CD14-positive monocyte (primary cell): ENCODE measurements at regions not wholly inside any gene's neighbourhood (a gene's known extent, or its start where the extent isn't known, plus 50 kb on each side); places are given as distances from the start of the nearest gene placed in this dataset.

Experiments used
- DNase-seq, 3 donors: peaks; one replicate each; pipeline ENCODE4 v3.0.0-alpha.2; 2011 to 2022
- H2AFZ ChIP-seq: 2 replicates; pipeline ENCODE4 v1.6.0; 2012; ENCODE audit warnings: mild to moderate bottlenecking, low read depth, low read length, inconsistent platforms; ENCODE audit not compliant: insufficient read depth, poor library complexity, severe bottlenecking
- H3K27ac ChIP-seq, 2 donors: 1 replicate in 1 of 2; 2 replicates in 1 of 2; pipeline ENCODE4 v1.5.1; 2012 to 2013; ENCODE audit warnings: low read length in 2 of 2, control low read depth in 1 of 2, inconsistent platforms in 1 of 2, low read depth in 1 of 2, mild to moderate bottlenecking in 1 of 2
- H3K27me3 ChIP-seq, 2 donors: one replicate each; pipeline versions ENCODE4 v1.6.0 to v1.6.1; 2011 to 2013; ENCODE audit warnings: low read length in 2 of 2; ENCODE audit not compliant: control insufficient read depth in 2 of 2, insufficient read depth in 2 of 2
- H3K36me3 ChIP-seq, 2 donors: replicated peaks in 1 of 2; 1 replicate in 1 of 2; 2 replicates in 1 of 2; pipeline versions ENCODE4 v1.5.1 to v1.6.1; 2012 to 2013; ENCODE audit warnings: low read length in 2 of 2, control low read depth in 1 of 2, inconsistent platforms in 1 of 2, mild to moderate bottlenecking in 1 of 2; ENCODE audit not compliant: insufficient read depth in 2 of 2, control insufficient read depth in 1 of 2
- H3K4me1 ChIP-seq, 2 donors: 1 replicate in 1 of 2; 2 replicates in 1 of 2; pipeline versions ENCODE4 v1.5.1 to v1.6.1; 2012 to 2013; ENCODE audit warnings: low read length in 2 of 2, control low read depth in 1 of 2, inconsistent platforms in 1 of 2, mild to moderate bottlenecking in 1 of 2, moderate library complexity in 1 of 2; ENCODE audit not compliant: insufficient read depth in 2 of 2, control insufficient read depth in 1 of 2
- H3K4me2 ChIP-seq: replicated peaks from 2 replicates; pipeline ENCODE3; 2012; ENCODE audit warnings: low read length, moderate library complexity, mild to moderate bottlenecking; ENCODE audit not compliant: poor library complexity, severe bottlenecking; ENCODE audit errors: extremely low read depth
- H3K4me3 ChIP-seq, 3 experiments: fragments of 200-600 bp in 1 of 3; sonication (generic) in 1 of 3; replicated peaks in 1 of 3; 1 replicate in 2 of 3; 2 replicates in 1 of 3; pipeline ENCODE4 v1.5.1; 2011 to 2013; ENCODE audit warnings: low read length in 3 of 3, mild to moderate bottlenecking in 3 of 3, control low read depth in 2 of 3, low read depth in 2 of 3, inconsistent platforms in 1 of 3, moderate library complexity in 1 of 3
- H3K79me2 ChIP-seq: 2 replicates; pipeline ENCODE4 v1.6.0; 2012; ENCODE audit warnings: mild to moderate bottlenecking, control low read depth, inconsistent platforms, low read length, moderate library complexity; ENCODE audit not compliant: insufficient read depth
- H3K9ac ChIP-seq: 2 replicates; pipeline ENCODE4 v1.6.0; 2017; ENCODE audit warnings: low read length, mild to moderate bottlenecking; ENCODE audit not compliant: insufficient read depth, poor library complexity, severe bottlenecking
- H3K9me3 ChIP-seq, 2 donors: replicated peaks in 1 of 2; 1 replicate in 1 of 2; 2 replicates in 1 of 2; pipeline versions ENCODE4 v1.5.1 to v1.6.1; 2012 to 2013; ENCODE audit warnings: low read length in 2 of 2, control low read depth in 1 of 2; ENCODE audit not compliant: control insufficient read depth in 1 of 2, insufficient read depth in 1 of 2
- H4K20me1 ChIP-seq: 2 replicates; pipeline ENCODE4 v1.6.0; 2012; ENCODE audit warnings: mild to moderate bottlenecking, low read length, control low read depth, moderate library complexity; ENCODE audit not compliant: insufficient read depth
- H3K27ac Mint-ChIP-seq, 7 donors: one replicate each; pipeline ENCODE4 v1.8.0; 2020; ENCODE audit warnings: mild to moderate bottlenecking in 7 of 7, mixed read lengths in 7 of 7, moderate library complexity in 6 of 7, inconsistent platforms in 2 of 7
- H3K27me3 Mint-ChIP-seq, 3 donors: one replicate each; pipeline ENCODE4 v1.8.0; 2021 to 2022; ENCODE audit warnings: low read depth in 3 of 3, mild to moderate bottlenecking in 3 of 3, mixed read lengths in 3 of 3, moderate library complexity in 3 of 3, inconsistent platforms in 1 of 3
- H3K36me3 Mint-ChIP-seq, 2 donors: one replicate each; pipeline ENCODE4 v1.8.0; 2020; ENCODE audit warnings: mixed read lengths in 2 of 2, inconsistent platforms in 1 of 2, mild to moderate bottlenecking in 1 of 2
- H3K4me1 Mint-ChIP-seq: one replicate; pipeline ENCODE4 v1.8.0; 2020; ENCODE audit warnings: mild to moderate bottlenecking, mixed read lengths
- H3K4me3 Mint-ChIP-seq, 2 donors: one replicate each; pipeline ENCODE4 v1.8.0; 2020; ENCODE audit warnings: mild to moderate bottlenecking in 2 of 2, mixed read lengths in 2 of 2, moderate library complexity in 1 of 2
- H3K9me3 Mint-ChIP-seq, 7 donors: one replicate each; pipeline ENCODE4 v1.8.0; 2020 to 2022; ENCODE audit warnings: mixed read lengths in 7 of 7, mild to moderate bottlenecking in 6 of 7, moderate library complexity in 6 of 7, inconsistent platforms in 2 of 7
- WGBS: methylation state at CpG from one replicate; pipeline ENCODE4 v1.1.5; 2013; ENCODE audit warnings: missing lambda C conversion rate; ENCODE audit not compliant: insufficient coverage; 5-methylcytosine and 5-hydroxymethylcytosine counted together
- intact Hi-C, 2 donors: fragments of 100-400 bp; cut with micrococcal nuclease; formaldehyde crosslinking; loops; one replicate each; pipeline versions ENCODE4 v1.15.0 to v1.15.1; 2023
- TF ChIP-seq, protein P1 (sequence below): fragments of 200-600 bp; IDR thresholded peaks from one replicate; pipeline ENCODE4 v1.8.0; 2022; ENCODE audit warnings: antibody characterized with exemption, mild to moderate bottlenecking

DNA sequence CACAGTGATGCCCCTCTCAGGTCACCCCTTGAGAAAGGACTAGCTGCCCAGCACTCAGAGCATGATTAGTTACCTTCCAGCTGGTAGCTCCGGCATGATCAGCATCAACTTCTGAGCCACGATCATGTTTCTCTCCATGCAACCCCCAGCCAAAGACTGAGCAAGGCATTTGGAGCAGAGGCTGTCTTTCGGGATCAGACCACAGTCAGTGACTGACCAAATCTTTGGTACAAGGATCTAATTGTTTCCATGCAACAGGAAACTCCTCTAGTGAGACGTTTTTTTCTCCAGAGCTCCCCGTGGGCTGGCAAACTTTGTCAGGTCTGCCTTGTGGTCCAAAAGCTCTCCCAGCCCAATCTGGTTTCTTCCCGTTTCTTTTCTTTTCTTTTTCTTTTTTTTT lies 244.3 kb downstream of the METTL4 start:
- Histone ChIP-seq H3K9ac (no peak overlapping the region), H3K4me3 (no peak overlapping the region), H3K9me3 (no peaks in the 10 kb centered on the region), H3K36me3 (no peaks in the 10 kb centered on the region), H3K4me2 (no peak overlapping the region), H3K27ac (no peak overlapping the region), H3K27me3 (peaks cover 4 to 10% of the 10 kb centered on the region in 2 donors), H3K79me2 (no peaks in the 10 kb centered on the region), H2AFZ (no peak overlapping the region), H4K20me1 (no peaks in the 10 kb centered on the region), H3K4me1 (no peaks in the 10 kb centered on the region)
- 60% methylated on average over 5 of the region's 6 CpGs for WGBS
- DNase-seq, result no peak
- Mint-ChIP-seq H3K27ac (no peak overlapping the region), H3K4me3 (no peak overlapping the region), H3K4me1 (no peaks in the 10 kb centered on the region), H3K36me3 (no peaks in the 10 kb centered on the region), H3K27me3 (peaks cover 3 to 14% (median 10%) of the 10 kb centered on the region in 3 donors), H3K9me3 (peaks cover 0 to 2% (median 0%) of the 10 kb centered on the region in 7 donors)
- TF ChIP-seq, protein P1, sequence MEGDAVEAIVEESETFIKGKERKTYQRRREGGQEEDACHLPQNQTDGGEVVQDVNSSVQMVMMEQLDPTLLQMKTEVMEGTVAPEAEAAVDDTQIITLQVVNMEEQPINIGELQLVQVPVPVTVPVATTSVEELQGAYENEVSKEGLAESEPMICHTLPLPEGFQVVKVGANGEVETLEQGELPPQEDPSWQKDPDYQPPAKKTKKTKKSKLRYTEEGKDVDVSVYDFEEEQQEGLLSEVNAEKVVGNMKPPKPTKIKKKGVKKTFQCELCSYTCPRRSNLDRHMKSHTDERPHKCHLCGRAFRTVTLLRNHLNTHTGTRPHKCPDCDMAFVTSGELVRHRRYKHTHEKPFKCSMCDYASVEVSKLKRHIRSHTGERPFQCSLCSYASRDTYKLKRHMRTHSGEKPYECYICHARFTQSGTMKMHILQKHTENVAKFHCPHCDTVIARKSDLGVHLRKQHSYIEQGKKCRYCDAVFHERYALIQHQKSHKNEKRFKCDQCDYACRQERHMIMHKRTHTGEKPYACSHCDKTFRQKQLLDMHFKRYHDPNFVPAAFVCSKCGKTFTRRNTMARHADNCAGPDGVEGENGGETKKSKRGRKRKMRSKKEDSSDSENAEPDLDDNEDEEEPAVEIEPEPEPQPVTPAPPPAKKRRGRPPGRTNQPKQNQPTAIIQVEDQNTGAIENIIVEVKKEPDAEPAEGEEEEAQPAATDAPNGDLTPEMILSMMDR, result no peak
- intact Hi-C loops, result no loop called here

GRCh38 chr18:2330764-2331163 lies 240.5 kb downstream of the METTL4 start:
- no peaks in the 10 kb centered on the region for H3K4me1 ChIP-seq
- no peak overlapping the region for H3K4me3 Mint-ChIP-seq
- no peak overlapping the region for H3K4me3 ChIP-seq
- no peak overlapping the region for H3K9ac ChIP-seq
- peaks cover 3 to 18% (median 12%) of the 10 kb centered on the region in 3 donors for H3K27me3 Mint-ChIP-seq
- no peaks in the 10 kb centered on the region for H3K36me3 ChIP-seq
- intact Hi-C loops, result no loop called here
- H3K27ac ChIP-seq, result no peak overlapping the region
- no peaks in the 10 kb centered on the region for H3K4me1 Mint-ChIP-seq
- TF ChIP-seq, protein P1, result no peak
- no peak overlapping the region for H2AFZ ChIP-seq
- H4K20me1 ChIP-seq, result no peaks in the 10 kb centered on the region
- no peak for DNase-seq
- H3K79me2 ChIP-seq, result no peaks in the 10 kb centered on the region
- H3K9me3 ChIP-seq, result no peaks in the 10 kb centered on the region
- peaks cover 2 to 8% of the 10 kb centered on the region in 2 donors for H3K27me3 ChIP-seq
- no peak overlapping the region for H3K4me2 ChIP-seq
- H3K27ac Mint-ChIP-seq, result no peak overlapping the region
- no peaks in the 10 kb centered on the region for H3K36me3 Mint-ChIP-seq
- H3K9me3 Mint-ChIP-seq, result peaks cover 0 to 2% (median 0%) of the 10 kb centered on the region in 7 donors
- WGBS, result no CpG with 5 or more reads among the region's 2 CpGs
